Ramos (cell line): ENCODE measurements at regions not wholly inside any gene's neighbourhood (a gene's known extent, or its start where the extent isn't known, plus 50 kb on each side); places are given as distances from the start of the nearest gene placed in this dataset.
"Not testable (repeated sequence)": the region's sequence is repeated elsewhere in the genome, so short reads cannot be mapped to it uniquely, and the experiment has no call there.

Source experiments
- in situ Hi-C: fragments of 300-500 bp; cut with MboI; formaldehyde crosslinking; loops from one replicate; pipeline ENCODE4 v1.14.3; 2022; ENCODE audit warnings: low sequenced_read_pairs; ENCODE audit not compliant: unreplicated experiment

DNA sequence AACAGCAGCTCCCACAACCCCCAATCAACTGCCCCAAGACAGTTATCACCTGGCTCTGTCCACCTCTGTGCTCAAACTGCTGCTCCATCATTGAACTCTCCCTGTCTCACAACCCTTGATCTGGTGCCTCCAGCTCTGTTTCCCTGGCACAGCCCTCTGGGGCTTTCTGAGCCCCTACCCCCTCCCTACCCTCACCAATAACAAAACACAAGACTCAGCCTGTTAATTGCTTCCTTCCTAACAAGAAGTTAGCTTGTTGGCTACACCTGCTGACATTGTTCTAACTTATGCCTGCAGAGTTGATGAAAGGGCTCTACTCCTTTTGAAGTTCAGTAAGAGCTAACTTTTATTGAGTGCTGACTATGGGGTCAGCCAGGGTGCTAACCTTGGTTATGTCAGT lies 99.4 kb upstream of the FNDC3A start:
- in situ Hi-C loops, result no loop called here

DNA sequence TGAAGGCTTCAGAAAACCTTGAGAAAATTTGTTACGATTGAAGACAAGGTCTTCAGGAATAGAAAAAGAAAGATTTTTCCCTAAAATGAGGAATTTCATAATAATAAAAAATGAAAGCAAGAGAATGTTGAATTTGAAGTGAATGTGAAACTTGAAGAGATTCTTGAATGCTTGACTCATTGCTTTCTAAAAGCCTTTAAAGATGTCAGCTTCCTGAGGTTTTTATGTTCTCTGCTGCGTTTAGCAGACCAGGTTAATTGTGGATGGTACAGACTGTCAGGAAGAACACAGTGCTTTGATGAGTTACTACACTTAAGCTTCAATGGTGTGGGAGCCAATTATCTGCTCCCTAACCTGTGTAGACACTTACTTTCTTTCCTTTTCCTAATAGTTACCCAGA lies 96.3 kb upstream of the FNDC3A start:
- in situ Hi-C loops, result no loop called here

DNA sequence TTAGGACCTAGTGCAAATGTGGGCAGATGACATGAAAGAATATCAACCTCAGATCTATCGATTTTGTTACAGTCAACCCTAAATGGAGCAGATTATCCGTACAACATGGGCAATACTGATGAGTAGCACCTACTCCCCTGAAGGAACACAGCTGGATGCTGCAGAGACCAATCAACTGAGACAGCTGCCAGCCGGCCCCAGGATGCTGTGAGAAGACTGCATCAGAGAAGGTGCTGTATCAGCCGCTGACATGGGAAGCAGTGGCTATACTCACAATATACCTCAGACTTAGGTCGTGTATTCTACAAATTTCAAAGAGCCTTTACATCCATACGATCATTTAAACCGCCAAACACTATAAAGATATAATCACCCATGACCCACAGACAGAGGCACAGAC lies 95.9 kb upstream of the FNDC3A start:
- in situ Hi-C loops, result no loop called here

DNA sequence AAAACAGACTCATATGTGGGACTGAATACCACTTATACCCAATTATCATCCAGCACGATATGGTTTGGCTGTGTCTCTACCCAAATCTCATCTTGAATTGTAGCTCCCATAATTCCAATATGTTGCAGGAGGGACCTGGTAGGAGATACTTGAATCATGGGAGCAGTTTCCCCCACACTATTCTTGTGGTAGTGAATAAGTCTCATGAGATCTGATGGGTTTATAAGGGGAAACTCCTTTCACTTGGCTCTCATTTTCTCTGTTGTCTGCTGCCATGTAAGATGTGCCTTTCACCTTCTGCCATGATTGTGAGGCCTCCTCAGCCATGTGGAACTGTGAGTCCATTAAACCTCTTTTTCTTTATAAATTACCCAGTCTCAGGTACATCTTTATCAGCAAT lies 91.9 kb upstream of the FNDC3A start:
- in situ Hi-C loops, result not testable (repeated sequence)

DNA sequence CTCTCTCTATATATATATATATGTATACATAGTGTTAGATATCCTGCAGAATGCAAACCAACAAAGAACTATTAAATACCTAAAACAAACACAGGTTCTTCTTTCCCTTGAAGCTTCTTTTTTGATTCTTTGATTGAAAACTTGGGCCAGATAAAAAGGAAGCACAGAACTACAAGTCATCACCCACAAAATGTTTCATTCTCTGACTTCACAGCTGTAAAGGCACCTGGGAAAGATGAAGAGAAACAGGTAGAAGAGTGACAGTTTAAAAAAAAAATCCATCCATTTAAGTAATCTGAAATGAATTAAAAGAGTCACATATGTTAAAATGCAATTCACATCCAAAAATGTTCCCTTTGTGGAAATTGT lies 90.7 kb upstream of the FNDC3A start:
- in situ Hi-C loops, result no loop called here

DNA sequence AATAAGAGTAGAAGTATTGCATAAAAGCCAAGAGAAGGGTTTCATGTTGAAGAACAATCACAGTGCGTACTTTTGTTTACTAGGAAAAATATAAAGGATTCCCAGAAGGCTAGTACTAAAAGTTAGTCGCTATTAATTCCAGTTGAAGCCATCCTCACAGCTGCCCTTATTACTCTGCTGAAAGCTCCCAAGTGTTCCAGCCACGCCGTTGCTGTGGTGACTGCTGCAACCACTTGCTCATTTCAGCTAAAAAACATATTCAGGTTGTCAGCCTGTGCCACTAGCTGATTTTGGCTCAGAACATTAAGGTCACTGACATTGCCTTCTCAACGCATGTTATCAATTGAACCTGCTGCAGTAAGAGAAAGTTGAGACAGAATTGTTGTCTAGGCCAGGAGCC lies 87.1 kb upstream of the FNDC3A start:
- in situ Hi-C loops, result no loop called here

DNA sequence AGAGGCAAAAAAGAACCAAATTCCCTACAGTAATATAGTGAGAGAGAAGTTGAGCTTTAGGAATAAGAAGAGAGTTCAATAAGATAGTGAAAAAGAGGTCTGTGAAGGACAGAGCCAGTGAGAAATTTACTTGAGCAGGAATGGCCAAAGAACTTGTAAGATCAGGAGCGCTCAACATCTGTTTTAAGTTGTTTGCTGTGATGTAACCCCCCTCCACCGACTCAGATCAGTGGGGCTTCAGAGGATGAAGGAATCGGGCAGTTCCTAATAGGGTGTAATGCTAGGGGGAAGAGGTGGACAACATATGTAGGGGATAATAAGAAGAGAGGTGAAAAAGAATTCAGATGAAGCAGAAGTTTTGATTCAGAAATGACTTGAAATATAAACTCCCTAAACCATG lies 85.3 kb upstream of the FNDC3A start:
- in situ Hi-C loops, result no loop called here

DNA sequence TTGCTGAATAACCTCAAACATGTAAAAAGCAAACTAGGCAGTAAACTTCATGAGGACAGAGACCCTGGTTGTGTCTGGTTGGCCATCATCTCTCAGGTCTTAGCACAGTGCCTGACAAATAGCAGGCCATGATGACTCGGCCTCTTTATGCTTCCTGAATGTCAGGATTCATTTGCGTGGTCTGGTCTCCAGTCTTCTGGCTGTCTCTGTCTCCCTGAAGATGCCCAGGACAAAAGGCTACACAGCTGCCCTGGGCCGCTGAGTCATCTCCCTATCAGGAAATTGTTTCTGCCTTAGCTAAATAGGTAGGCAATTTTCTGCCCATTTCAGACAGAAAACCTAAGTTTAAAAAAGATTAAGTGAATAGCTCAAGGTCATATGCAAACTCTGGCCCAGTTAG lies 84.1 kb upstream of the FNDC3A start:
- in situ Hi-C loops, result no loop called here

DNA sequence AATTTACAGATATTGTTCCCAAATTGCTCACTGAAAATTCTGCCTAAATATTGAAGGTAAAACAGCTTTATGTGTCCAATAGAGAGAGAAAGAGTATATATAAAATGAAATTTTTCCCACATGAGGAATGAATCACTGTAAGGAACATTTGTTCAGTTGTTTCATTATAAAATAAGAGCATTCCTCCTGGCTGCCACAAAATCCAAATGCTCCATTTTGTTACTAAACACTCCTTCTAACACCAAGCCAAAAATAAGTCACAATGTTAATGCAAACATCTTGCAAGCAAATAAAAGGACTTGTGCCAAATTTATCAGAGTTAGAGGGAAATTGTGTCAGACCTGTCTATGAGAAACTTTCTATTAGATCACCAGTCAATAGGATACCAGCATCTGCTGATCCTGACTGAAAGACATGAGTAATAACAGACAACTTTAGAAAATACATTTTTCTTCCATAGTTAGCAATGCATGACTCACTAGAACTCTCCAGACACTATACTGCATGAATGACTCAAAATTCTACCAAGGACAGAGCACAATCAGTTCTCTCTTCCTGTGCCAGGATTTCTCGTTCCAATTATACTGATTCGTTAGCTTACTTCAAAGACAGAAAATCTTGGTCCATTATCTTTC lies 83.5 kb upstream of the FNDC3A start:
- in situ Hi-C loops, result no loop called here

DNA sequence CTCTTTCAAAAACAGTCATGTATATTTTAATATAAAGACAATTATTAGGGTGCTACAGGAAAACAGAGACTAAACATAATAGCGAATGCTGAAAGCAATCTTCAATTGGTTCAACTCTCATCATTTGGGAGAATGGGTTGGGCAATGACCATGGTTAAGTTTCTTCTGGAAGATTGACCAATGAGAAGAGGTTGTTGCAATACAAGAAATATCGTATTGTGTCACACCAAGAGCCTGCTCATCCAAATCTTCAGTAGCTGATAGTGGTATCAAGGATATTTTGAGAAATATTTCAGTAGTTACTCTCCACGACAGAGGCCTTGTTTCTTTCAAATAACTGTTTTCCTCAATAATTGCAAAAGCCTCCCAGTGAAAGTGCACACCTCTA lies 83.0 kb upstream of the FNDC3A start:
- in situ Hi-C loops, result no loop called here

DNA sequence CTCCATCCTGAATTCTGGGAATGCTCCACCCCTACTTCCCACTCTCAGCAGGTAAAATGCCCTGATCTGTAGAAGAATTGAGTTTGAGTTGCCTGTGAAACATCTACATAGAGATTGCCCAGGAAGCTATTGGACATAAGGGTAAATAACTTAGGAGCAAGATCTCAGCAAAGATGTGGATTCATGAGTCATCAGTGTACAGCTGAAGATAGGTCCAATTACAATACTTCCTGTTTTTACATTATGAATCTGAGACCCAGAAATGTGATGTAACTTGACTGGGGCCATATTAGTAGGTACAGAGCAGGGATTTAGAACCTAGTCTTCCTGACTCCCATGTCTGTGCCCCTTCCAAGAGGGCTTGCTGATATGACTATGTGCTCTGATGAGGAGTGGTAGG lies 79.4 kb upstream of the FNDC3A start:
- in situ Hi-C loops, result no loop called here

DNA sequence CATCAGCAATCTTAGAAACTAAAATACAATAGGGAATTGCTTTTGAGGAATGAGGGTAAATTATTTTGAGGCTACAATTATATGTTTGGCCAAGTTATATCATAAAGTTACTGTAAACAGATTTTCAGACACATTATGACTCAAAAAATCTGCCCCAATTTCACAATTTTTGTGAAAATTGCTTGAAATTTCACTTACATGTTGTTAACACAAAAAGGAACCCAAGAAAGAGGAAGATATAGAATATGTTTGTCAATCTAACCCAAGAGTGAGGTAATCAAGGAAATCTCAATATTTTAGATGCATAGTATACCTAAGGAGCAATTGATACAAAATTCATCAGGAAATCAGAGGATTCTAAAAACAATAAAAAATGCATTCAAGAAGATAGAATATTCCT lies 73.9 kb upstream of the FNDC3A start:
- in situ Hi-C loops, result no loop called here

DNA sequence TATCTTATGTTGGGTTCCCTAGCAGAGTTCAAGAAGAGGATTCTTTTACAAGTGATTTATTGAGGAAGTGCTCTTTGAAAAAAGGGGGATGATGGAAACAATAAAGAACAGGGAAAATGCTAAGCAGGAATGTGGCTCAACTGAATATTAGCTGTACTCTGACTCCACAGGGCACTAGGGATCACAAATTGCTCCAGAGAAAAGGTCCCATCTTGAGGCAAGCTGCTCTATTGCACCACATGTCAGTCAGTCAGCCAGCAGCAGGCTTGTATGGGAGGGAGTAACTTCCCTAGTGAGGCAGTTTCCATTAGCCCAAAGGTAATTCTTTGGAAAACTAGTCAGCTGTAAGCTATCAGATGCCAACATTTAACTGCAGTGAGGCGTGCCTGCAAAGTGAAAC lies 73.3 kb upstream of the FNDC3A start:
- in situ Hi-C loops, result no loop called here

DNA sequence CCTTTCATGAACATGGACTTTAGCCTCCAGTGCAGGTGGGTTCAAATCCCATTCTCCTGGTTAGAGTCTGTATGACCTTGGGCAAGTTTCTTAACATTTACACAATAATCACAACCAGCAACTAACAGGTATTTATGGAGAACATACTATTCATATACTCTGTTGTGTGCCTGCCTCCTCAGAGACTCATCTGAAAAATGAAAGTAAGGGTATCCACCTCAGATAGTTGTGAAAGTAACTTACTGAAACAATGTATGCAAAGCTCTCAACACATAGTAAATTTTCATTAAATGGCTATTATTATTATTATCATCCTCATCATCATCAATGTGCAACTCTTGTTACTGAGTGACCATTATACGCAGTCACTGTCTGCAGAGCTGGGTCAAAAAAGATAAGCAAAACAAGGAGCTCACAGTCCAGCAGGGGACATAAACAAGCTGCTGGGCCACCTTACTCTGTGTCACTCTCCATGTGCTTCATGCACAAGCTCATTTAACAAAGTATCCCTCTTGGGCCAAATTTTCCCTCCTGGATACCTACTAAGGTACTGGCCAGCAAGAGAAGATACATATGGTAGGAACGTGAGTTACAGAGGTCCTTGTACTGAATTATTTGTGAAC lies 70.9 kb upstream of the FNDC3A start:
- in situ Hi-C loops, result no loop called here

DNA sequence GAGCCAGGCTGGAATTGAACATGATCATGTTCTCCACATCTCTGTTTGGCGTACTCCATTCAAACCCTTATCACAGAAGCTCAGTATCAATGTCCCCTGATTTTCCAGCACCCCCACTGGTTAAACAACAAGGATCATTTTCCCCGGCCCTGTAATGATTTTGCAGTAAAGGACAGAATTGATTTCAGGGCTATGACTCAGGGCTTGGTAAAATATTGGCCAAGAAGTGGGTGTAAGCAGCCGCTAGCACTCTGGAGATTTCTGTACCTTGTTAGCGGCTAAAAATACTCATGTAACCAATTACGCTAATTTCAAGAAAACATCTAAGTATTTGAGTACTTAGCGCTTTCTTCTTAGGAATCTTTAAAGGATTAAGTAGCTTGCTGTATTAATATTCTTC lies 69.5 kb upstream of the FNDC3A start:
- in situ Hi-C loops, result no loop called here

DNA sequence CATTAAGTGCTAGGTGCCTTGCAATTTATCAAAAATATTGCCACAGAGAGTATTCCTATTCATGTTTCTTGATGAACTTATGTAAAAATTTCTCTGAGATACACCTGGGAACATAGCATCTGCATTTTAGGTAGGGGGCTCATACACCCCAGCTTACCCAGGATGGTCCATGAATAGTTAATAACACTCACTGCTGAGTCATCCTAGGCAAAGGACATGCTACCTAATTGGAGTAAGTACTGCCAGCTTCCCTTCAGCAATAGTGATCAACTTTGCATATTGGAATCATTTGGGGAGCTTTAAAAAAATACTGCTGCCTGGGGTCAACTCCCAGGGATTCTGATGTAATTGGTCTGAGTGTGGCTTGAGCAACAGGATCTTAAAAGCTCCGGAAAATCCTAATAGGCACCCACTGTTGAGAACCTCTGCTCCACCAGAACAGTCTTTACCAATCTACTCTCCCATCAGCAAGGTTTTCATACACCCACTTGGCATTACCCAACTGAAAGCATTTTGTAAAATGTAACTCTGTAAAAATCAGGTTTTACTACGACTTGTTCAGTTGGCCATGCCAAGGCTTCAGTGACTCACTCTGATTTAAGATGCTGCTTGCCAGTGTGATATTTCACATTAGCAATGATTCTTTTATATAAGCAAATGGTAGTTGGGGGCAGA lies 67.2 kb upstream of the FNDC3A start:
- in situ Hi-C loops, result no loop called here

DNA sequence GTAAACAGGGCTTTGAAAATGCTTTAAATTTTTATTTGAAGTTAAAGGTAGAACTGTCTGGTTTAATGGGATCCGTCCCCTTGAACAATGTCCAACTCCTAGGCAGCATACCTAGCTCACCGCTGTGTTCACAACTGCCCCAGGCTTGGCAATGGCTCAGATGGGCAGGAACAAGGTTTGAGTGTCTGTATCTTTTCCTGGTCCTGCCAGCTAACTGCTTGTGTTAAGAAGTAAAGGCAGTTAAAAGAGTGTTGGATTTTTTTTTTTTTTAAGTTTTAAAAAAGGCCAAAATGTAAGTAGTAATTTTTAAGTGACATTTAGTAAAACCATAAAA lies 66.7 kb upstream of the FNDC3A start:
- in situ Hi-C loops, result no loop called here

DNA sequence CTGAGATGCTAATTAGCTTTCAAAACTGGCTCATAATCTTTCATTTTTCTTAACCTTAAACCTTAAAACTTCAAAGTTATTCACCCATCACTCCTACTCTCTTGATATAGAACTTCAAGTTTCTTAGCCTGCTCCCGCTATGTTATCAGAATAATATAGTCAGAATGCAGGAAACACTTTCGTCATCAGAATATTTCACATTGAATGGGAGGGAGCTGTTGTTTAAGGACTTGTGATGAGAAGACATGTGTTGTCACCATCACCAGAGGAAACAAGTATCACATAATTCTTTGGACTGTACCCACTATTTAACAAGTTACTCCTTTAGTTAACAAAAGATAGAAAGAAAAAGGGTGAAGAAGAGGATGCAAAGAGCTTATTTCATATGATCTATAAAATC lies 65.0 kb upstream of the FNDC3A start:
- in situ Hi-C loops, result no loop called here

DNA sequence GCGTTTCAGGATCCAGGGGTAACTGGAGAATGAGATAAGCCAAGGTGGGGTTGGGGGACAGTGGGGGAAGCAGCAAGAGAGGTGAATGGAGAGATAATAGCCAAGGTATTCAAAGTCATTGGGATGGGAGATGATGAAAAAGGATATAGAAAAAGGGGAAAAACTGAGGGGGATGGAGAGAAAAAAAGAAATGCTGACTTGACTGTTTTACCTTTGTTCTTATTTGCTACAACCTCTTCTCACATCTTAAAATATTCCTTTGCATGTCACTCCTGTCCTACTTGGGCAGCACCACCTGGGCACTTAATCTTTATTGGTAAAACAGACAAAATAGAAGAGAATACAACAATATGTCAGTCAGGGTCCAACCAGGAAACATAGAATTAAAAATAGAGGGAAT lies 56.0 kb upstream of the FNDC3A start:
- in situ Hi-C loops, result no loop called here

DNA sequence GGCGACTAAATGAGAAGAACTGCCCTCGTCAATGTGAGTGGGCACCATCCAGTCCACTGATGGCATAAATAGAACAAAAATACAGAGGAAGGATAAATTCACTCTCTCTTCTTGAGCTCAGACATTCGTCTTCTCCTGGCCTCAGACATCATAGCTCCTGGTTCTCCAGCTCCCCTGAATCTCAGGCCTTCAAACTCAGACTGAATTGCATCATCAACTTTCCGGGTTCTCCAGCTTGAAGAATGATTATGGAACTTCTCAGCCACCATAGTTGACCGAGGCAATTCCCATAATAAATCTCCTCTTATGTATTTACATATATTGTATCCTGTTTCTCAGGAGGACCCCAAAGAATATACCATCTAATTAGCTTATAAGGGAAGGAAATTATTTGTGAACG lies 55.0 kb upstream of the FNDC3A start:
- in situ Hi-C loops, result no loop called here

DNA sequence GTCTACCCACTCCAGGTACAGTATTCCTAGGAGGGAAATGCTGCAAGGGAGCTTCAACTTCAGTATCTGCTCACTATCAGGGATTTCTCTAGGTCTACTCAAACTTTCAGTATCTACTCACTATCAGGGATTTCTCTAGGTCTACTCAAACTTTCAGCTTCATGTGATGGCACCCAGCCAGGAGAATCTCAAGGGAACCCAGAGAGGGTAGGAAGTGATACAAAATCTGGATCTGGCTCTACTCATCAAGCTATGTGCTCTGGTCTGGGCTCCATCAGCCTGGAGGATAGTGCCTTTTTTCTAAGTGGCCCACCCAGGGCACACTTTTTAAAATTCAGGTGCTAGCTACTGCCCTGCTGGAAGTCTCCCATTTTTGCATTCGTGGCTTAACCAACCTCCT lies 52.3 kb upstream of the FNDC3A start:
- in situ Hi-C loops, result no loop called here

DNA sequence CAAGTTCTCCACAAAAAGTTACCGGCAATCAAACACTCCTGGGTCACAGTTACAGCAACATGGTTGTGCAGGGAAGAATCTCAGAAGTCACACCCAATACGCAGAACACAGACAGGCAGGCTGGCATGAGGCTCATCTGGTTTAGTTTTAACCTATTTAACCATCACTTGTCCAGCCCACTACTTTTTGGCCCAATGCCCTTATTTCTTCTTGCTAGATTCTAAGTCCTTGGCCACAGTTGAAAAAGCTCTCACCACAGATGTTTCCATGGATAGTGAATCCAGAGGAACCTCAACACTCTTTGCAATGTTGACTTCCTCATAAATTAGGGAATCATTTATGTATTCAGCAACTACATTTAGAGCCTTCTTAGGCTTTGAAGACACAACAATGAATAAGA lies 50.7 kb upstream of the FNDC3A start:
- in situ Hi-C loops, result no loop called here
